ENCODE measurements at regions not wholly inside any gene's neighbourhood (a gene's known extent, or its start where the extent isn't known, plus 50 kb on each side); places are given as distances from the start of the nearest gene placed in this dataset.

DNA sequence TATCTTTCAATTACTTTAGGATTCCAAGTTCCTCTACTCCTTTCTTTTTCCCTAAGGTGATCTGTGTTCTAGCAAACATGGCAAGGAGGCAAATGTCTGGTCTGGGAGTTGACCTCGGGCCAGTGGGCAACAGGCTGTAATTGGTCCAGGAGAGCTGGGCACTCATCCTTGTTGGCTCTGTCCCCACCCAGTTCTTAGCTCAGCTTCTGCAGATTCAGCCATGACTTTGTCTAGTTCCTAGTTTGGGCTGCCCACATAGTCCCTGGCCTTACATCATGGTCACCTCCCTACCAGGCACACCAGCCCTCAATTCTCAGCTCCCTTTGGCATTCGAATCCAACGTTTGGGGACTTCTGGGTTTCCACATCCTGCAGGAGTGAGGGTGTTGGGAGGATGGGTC lies 92.1 kb upstream of the DAP start:
- no peaks in the 10 kb centered on the region for H3K4me1 ChIP-seq (ENCODE audit: insufficient read depth, low read length)
- H3K27me3 ChIP-seq (ENCODE audit: control insufficient read depth in 1 of 2, insufficient read depth in 2 of 2, low read length in 2 of 2), result peaks cover 4 to 5% of the 10 kb centered on the region in 2 experiments
- Mint-ChIP-seq H3K9me3 (no peaks in the 10 kb centered on the region), H3K36me3 (ENCODE audit: low read depth) (no peaks in the 10 kb centered on the region), H3K4me1 (ENCODE audit: low read depth) (no peaks in the 10 kb centered on the region), H3K27ac (no peak overlapping the region), H3K4me3 (no peak overlapping the region), H3K27me3 (peaks cover 5% of the 10 kb centered on the region)
- TF ChIP-seq, protein P1, sequence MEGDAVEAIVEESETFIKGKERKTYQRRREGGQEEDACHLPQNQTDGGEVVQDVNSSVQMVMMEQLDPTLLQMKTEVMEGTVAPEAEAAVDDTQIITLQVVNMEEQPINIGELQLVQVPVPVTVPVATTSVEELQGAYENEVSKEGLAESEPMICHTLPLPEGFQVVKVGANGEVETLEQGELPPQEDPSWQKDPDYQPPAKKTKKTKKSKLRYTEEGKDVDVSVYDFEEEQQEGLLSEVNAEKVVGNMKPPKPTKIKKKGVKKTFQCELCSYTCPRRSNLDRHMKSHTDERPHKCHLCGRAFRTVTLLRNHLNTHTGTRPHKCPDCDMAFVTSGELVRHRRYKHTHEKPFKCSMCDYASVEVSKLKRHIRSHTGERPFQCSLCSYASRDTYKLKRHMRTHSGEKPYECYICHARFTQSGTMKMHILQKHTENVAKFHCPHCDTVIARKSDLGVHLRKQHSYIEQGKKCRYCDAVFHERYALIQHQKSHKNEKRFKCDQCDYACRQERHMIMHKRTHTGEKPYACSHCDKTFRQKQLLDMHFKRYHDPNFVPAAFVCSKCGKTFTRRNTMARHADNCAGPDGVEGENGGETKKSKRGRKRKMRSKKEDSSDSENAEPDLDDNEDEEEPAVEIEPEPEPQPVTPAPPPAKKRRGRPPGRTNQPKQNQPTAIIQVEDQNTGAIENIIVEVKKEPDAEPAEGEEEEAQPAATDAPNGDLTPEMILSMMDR (IDR thresholded peaks at IDR 0.05), result no peak
- ChIA-PET CTCF (no interaction called here), POLR2A (no interaction called here)
- peaks cover 0 to 4% of the 10 kb centered on the region in 2 experiments for H3K9me3 ChIP-seq (ENCODE audit: control insufficient read depth in 1 of 2, insufficient read depth in 1 of 2, low read length in 2 of 2)
- DNase-seq, result no peak
- H3K36me3 ChIP-seq (ENCODE audit: insufficient read depth, low read length), result no peaks in the 10 kb centered on the region
- intact Hi-C loops (cut with DNase I, micrococcal nuclease), result no loop called here
- ATAC-seq (ENCODE audit: poor library complexity), result no peak
- H3K4me3 ChIP-seq (ENCODE audit: low read length), result no peak overlapping the region
- no peak overlapping the region for H3K27ac ChIP-seq (ENCODE audit: low read depth in 1 of 2, low read length in 2 of 2)

DNA sequence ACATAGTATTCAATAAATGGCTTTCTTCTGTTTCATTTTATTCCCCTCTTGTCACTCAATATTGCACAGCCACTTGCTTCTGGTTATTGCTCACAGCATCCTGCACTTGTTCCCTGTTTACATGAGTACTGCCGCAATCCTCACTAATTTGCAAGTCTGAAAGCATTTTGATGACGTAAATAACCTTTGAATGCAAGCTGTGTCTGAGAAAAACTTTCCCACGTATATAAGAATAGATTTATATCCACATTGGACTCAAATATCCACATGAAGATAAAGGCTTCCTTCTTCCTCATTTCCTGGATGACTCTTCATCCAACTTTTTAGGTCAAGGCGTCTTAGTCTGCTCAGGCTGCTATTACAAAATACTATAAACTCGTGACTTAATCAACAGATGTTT lies 88.2 kb upstream of the DAP start:
- no peak for ATAC-seq (ENCODE audit: poor library complexity)
- POLR2A ChIA-PET, result no interaction called here
- CTCF ChIA-PET, result no interaction called here
- Mint-ChIP-seq H3K27ac (no peak overlapping the region), H3K27me3 (peaks cover 14% of the 10 kb centered on the region), H3K9me3 (peaks cover 4% of the 10 kb centered on the region), H3K36me3 (ENCODE audit: low read depth) (no peaks in the 10 kb centered on the region), H3K4me1 (ENCODE audit: low read depth) (no peaks in the 10 kb centered on the region), H3K4me3 (no peak overlapping the region)
- no peak overlapping the region for H3K27ac ChIP-seq (ENCODE audit: low read depth in 1 of 2, low read length in 2 of 2)
- no peak for DNase-seq
- H3K9me3 ChIP-seq (ENCODE audit: control insufficient read depth in 1 of 2, insufficient read depth in 1 of 2, low read length in 2 of 2), result no peaks in the 10 kb centered on the region
- no peaks in the 10 kb centered on the region for H3K4me1 ChIP-seq (ENCODE audit: insufficient read depth, low read length)
- TF ChIP-seq, protein P1 (IDR thresholded peaks at IDR 0.05), result no peak
- no peaks in the 10 kb centered on the region for H3K27me3 ChIP-seq (ENCODE audit: control insufficient read depth in 1 of 2, insufficient read depth in 2 of 2, low read length in 2 of 2)
- H3K4me3 ChIP-seq (ENCODE audit: low read length), result no peak overlapping the region
- no peaks in the 10 kb centered on the region for H3K36me3 ChIP-seq (ENCODE audit: insufficient read depth, low read length)
- intact Hi-C loops (cut with DNase I, micrococcal nuclease), result no loop called here

DNA sequence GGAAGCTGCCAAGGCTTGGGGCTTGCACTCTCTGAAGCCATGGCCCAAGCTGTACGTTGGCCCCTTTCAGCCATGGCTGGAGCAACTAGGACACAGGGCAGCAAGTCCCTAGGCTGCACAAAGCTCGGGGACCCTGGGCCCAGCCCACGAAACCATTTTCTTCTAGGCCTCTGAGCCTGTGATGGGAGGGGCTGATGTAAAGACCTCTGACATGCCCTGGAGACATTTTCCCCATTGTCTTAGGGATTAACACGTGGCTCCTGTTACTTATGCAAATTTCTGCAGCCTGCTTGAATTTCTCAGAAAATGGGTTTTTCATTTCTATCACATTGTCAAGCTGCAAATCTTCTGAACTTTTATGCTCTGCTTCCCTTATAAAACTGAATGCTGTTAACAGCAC lies 83.0 kb upstream of the DAP start:
- POLR2A ChIA-PET, result no interaction called here
- Histone ChIP-seq H3K27ac (ENCODE audit: low read depth in 1 of 2, low read length in 2 of 2) (no peak overlapping the region), H3K4me3 (ENCODE audit: low read length) (no peak overlapping the region), H3K9me3 (ENCODE audit: control insufficient read depth in 1 of 2, insufficient read depth in 1 of 2, low read length in 2 of 2) (peaks cover 0 to 5% of the 10 kb centered on the region in 2 experiments), H3K27me3 (ENCODE audit: control insufficient read depth in 1 of 2, insufficient read depth in 2 of 2, low read length in 2 of 2) (peaks cover 3 to 9% of the 10 kb centered on the region in 2 experiments), H3K4me1 (ENCODE audit: insufficient read depth, low read length) (no peaks in the 10 kb centered on the region), H3K36me3 (ENCODE audit: insufficient read depth, low read length) (no peaks in the 10 kb centered on the region)
- Mint-ChIP-seq H3K4me1 (ENCODE audit: low read depth) (no peaks in the 10 kb centered on the region), H3K36me3 (ENCODE audit: low read depth) (no peaks in the 10 kb centered on the region), H3K27me3 (peaks cover 23% of the 10 kb centered on the region), H3K9me3 (peaks cover 7% of the 10 kb centered on the region), H3K27ac (no peak overlapping the region), H3K4me3 (no peak overlapping the region)
- ATAC-seq (ENCODE audit: poor library complexity) (no peak), DNase-seq (no peak)
- TF ChIP-seq, protein P1 (IDR thresholded peaks at IDR 0.05), result no peak
- CTCF ChIA-PET, result no interaction called here
- intact Hi-C loops (cut with DNase I, micrococcal nuclease), result no loop called here
